ENCODE measurements at regions not wholly inside any gene's neighbourhood (a gene's known extent, or its start where the extent isn't known, plus 50 kb on each side); places are given as distances from the start of the nearest gene placed in this dataset.

DNA sequence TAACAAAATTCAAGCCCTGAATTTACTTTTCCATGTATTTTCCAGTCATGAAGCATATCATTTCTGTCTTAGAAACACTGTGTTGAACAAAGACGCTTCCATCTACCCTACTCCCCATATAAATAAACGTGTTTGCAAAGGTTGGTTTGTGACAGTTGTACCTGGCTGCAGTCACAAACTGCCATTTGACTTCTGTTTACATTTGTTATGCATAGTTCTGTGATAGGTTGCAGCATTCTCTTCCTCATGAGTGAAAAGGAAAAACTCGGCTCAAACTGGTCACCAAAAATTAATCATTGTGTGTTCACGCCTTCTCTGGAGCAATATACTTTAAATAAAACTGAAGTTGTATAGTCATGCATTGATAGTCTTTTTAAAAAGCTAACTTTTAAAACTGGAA, 69.3 kb upstream of the MOCS2 start:
- no peak for TF ChIP-seq EZH2phosphoT487 (IDR thresholded peaks at IDR 0.05; ENCODE audit: borderline replicate concordance, low read depth, low read length)
- TF ChIP-seq, protein P1, sequence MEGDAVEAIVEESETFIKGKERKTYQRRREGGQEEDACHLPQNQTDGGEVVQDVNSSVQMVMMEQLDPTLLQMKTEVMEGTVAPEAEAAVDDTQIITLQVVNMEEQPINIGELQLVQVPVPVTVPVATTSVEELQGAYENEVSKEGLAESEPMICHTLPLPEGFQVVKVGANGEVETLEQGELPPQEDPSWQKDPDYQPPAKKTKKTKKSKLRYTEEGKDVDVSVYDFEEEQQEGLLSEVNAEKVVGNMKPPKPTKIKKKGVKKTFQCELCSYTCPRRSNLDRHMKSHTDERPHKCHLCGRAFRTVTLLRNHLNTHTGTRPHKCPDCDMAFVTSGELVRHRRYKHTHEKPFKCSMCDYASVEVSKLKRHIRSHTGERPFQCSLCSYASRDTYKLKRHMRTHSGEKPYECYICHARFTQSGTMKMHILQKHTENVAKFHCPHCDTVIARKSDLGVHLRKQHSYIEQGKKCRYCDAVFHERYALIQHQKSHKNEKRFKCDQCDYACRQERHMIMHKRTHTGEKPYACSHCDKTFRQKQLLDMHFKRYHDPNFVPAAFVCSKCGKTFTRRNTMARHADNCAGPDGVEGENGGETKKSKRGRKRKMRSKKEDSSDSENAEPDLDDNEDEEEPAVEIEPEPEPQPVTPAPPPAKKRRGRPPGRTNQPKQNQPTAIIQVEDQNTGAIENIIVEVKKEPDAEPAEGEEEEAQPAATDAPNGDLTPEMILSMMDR (conservative IDR thresholded peaks at IDR 0.05; ENCODE audit: low read length), result no peak

All from OCI-LY7 (cell line).